Brain microvascular endothelial cell (primary cell): ENCODE measurements at regions not wholly inside any gene's neighbourhood (a gene's known extent, or its start where the extent isn't known, plus 50 kb on each side); places are given as distances from the start of the nearest gene placed in this dataset.
"Not testable (repeated sequence)": the region's sequence is repeated elsewhere in the genome, so short reads cannot be mapped to it uniquely, and the experiment has no call there.

Experiments used
- DNase-seq: peaks from one replicate; pipeline ENCODE4 v3.0.0-alpha.2; 2020
- H3K27ac ChIP-seq: fragments of 250-450 bp; sonication (Bioruptor Pico); 2 replicates; pipeline ENCODE4 v1.5.1; 2020; ENCODE audit warnings: mild to moderate bottlenecking, moderate library complexity
- H3K27me3 ChIP-seq: fragments of 250-450 bp; sonication (Bioruptor Pico); replicated peaks from 2 replicates; pipeline ENCODE4 v1.5.1; 2020; ENCODE audit warnings: mild to moderate bottlenecking
- H3K36me3 ChIP-seq: fragments of 250-450 bp; sonication (Bioruptor Pico); replicated peaks from 2 replicates; pipeline ENCODE4 v1.5.1; 2020; ENCODE audit warnings: mild to moderate bottlenecking
- H3K4me3 ChIP-seq: 2 replicates; pipeline ENCODE4 v1.5.1; 2011; ENCODE audit warnings: low read depth, mild to moderate bottlenecking, control low read depth, low read length, moderate library complexity
- in situ Hi-C: cut with HindIII; loops from 2 replicates; pipeline ENCODE4 v1.10.0; 2017; ENCODE audit warnings: low sequenced_read_pairs, low pct_ligation_motif_present
- TF ChIP-seq, protein P1 (sequence below): IDR thresholded peaks from 2 replicates; pipeline ENCODE4 v1.5.1; 2011; ENCODE audit warnings: low read depth, mild to moderate bottlenecking, moderate library complexity, low read length, control low read depth, inconsistent platforms; ENCODE audit errors: missing control alignments

DNA sequence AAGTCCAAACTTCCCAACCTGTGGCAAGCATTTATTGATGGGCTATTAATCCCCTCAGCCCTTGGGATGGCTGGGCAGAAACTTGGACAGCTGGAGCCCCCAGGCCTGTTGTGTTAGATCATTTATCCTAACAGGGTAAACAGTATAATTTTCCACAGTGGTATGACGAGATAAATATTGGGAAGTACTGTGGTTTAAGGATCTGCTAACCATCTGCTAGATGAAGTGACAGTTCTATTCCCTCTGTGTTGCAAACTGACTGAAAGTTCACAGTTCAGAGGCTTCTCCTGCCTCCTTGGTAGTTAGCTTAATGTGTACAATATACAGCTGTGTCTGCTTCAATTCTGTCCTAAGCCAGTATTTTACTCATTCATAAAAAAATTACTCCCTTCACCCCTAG is 127.5 kb upstream of the CHODL start:
- Histone ChIP-seq H3K36me3 (no peaks in the 10 kb centered on the region), H3K4me3 (no peak overlapping the region), H3K27me3 (no peaks in the 10 kb centered on the region), H3K27ac (no peak overlapping the region)
- in situ Hi-C loops, result no loop called here
- DNase-seq, result no peak
- TF ChIP-seq, protein P1, sequence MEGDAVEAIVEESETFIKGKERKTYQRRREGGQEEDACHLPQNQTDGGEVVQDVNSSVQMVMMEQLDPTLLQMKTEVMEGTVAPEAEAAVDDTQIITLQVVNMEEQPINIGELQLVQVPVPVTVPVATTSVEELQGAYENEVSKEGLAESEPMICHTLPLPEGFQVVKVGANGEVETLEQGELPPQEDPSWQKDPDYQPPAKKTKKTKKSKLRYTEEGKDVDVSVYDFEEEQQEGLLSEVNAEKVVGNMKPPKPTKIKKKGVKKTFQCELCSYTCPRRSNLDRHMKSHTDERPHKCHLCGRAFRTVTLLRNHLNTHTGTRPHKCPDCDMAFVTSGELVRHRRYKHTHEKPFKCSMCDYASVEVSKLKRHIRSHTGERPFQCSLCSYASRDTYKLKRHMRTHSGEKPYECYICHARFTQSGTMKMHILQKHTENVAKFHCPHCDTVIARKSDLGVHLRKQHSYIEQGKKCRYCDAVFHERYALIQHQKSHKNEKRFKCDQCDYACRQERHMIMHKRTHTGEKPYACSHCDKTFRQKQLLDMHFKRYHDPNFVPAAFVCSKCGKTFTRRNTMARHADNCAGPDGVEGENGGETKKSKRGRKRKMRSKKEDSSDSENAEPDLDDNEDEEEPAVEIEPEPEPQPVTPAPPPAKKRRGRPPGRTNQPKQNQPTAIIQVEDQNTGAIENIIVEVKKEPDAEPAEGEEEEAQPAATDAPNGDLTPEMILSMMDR, result no peak

DNA sequence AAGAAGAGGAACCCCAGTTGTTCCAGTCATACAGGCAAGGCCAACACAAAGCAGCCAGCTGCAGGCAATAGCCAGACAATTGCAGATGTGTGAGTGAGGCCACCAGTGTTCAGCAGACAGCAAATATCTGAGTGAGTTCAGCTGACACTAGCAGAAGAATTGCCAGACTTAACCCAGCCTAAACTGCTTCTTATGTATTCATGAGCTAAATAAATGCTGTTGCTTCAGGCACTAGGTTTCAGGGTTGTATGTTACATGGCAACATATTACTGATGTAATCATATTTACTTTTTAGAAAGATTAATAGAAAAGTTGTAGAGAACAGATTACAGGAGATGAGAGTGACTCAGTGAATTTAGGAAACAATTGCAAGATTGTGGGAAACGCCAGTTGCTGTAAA is 129.8 kb upstream of the CHODL start:
- H3K36me3 ChIP-seq, result no peaks in the 10 kb centered on the region
- H3K27me3 ChIP-seq, result no peaks in the 10 kb centered on the region
- TF ChIP-seq, protein P1, result no peak
- H3K27ac ChIP-seq, result no peak overlapping the region
- DNase-seq, result no peak
- in situ Hi-C loops, result no loop called here
- H3K4me3 ChIP-seq, result no peak overlapping the region

DNA sequence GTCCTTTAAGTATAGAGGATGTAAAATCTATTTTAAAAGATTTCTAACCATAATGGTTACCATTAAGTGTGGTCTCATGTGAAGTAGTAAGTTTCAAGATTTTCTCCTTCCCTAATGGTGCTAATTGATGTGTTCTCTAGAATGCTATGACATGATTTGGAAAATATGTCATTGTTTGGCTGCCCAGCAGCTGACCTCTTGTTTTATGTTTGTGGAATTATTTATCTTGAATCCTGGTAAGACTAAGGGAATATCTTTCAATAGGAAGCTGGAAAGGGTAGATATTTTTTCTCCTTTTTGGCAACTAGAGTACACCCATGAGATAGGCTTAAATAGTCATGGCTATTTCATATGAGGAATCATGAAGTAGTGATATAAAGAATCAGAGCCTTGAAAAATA is 139.8 kb upstream of the CHODL start:
- no peak overlapping the region for H3K4me3 ChIP-seq
- no peaks in the 10 kb centered on the region for H3K27me3 ChIP-seq
- no peaks in the 10 kb centered on the region for H3K36me3 ChIP-seq
- TF ChIP-seq, protein P1, result no peak
- in situ Hi-C loops, result no loop called here
- H3K27ac ChIP-seq, result no peak overlapping the region
- no peak for DNase-seq

DNA sequence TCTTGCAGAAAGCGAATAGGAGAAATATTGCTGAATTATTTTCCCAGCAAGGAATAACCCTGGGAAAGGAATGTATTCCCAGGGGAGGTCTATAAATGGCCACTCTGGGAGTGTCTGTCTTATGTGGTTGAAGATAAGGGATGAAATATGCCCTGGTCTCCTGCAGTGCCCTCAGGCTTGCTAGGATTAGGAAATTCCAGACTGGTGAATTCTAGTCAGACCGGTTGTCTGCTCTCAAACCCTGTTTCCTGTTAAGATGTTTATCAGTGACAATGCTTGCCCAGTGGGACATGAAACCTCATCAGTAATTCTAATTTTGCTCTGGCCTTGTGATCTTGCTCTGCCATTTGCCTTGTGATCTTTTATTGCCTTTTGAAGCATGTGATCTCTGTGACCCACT is 148.2 kb upstream of the CHODL start:
- H3K27ac ChIP-seq, DNase-seq, H3K36me3 ChIP-seq, in situ Hi-C loops, H3K4me3 ChIP-seq, H3K27me3 ChIP-seq: not testable (repeated sequence)

DNA sequence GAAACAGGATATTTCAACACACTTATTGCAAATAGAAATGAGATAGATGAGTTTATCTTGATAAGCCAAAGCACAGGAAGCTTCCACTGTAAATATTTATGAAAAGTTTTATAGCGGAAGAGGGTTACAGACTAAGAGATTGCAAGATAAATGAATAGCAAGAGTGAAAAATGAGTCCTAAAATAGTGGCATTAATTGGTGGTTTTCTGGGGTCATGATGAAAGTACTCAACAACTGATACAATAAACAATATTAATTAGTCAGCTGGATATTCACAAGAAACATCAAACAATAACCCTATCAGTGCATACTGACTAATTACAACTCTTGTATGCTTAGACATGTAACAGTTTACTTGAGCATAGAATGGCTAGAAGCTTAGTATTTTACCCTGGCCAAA is 154.8 kb upstream of the CHODL start:
- DNase-seq, result no peak

DNA sequence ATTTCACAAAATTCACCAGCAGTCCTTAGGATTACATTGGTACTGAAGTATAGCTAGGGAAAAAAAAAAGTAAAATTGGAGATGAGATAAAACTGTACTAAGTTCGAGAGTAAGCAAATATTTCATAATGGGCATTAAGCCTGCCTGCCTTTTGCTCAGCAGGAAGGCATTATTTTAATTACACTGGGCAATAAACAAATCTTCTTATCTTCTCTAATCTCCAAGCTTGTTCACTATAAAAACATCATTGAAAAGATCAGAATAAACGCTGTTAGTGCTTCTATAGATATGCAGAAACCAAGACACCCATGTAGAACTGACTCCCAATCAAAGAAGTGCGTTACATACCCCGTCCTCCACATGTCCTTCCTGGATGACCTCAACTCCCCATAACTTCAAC is 174.2 kb upstream of the CHODL start:
- in situ Hi-C loops, result no loop called here
- no peak for DNase-seq
- no peaks in the 10 kb centered on the region for H3K36me3 ChIP-seq
- no peaks in the 10 kb centered on the region for H3K27me3 ChIP-seq
- H3K27ac ChIP-seq, result no peak overlapping the region
- TF ChIP-seq, protein P1, result no peak
- H3K4me3 ChIP-seq, result no peak overlapping the region

More for the DNA sequence above, 154.8 kb upstream of the CHODL start:
- Histone ChIP-seq H3K4me3 (no peak overlapping the region), H3K36me3 (no peaks in the 10 kb centered on the region), H3K27me3 (no peaks in the 10 kb centered on the region), H3K27ac (no peak overlapping the region)
- in situ Hi-C loops, result no loop called here
- TF ChIP-seq, protein P1, result no peak

DNA sequence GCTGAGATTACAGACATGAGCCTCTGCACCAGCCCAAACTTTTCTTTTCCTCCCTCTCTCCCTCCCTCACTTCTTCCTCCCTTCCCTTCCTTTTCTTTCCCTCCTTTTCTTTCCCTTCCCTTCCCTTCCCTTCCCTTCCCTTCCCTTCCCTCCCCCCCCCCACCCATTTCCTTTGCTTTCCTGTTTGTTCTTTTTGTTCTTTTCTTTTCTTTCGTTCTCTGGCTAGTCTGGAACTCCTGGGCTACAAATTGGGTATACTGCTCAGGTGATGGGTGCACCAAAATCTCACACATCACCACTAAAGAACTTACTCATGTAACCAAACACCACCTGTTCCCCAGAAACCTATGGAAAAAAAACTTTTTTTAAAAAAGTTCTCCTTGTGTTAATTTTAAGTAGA is 174.8 kb upstream of the CHODL start:
- DNase-seq, result no peak
- no peaks in the 10 kb centered on the region for H3K36me3 ChIP-seq
- H3K27ac ChIP-seq, result no peak overlapping the region
- in situ Hi-C loops, result no loop called here
- H3K27me3 ChIP-seq, result no peaks in the 10 kb centered on the region
- TF ChIP-seq, protein P1, result no peak
- H3K4me3 ChIP-seq, result no peak overlapping the region
